ENCODE measurements at regions not wholly inside any gene's neighbourhood (a gene's known extent, or its start where the extent isn't known, plus 50 kb on each side); places are given as distances from the start of the nearest gene placed in this dataset.
"Not testable (repeated sequence)": the region's sequence is repeated elsewhere in the genome, so short reads cannot be mapped to it uniquely, and the experiment has no call there.

GRCh38 chr11:101277036-101277435 lies 147.4 kb upstream of the PGR start:
- ATAC-seq (ENCODE audit: low read depth): no peak
- H3K4me1 Mint-ChIP-seq: no peaks in the 10 kb centered on the region
- no peak for DNase-seq
- POLR2A ChIA-PET: no interaction called here
- H3K36me3 Mint-ChIP-seq: no peaks in the 10 kb centered on the region
- H3K27me3 Mint-ChIP-seq: no peaks in the 10 kb centered on the region
- H3K27ac Mint-ChIP-seq: no peak overlapping the region
- H3K4me3 Mint-ChIP-seq: no peak overlapping the region
- peaks cover 3% of the 10 kb centered on the region for H3K9me3 Mint-ChIP-seq

GRCh38 chr11:101269990-101270660 lies 140.5 kb upstream of the PGR start:
- POLR2A ChIA-PET: no interaction called here
- ATAC-seq (ENCODE audit: low read depth): no peak
- H3K27ac Mint-ChIP-seq: no peak overlapping the region

GRCh38 chr11:101269390-101269789 lies 139.8 kb upstream of the PGR start:
- H3K36me3 Mint-ChIP-seq: no peaks in the 10 kb centered on the region
- H3K27ac Mint-ChIP-seq: no peak overlapping the region
- H3K9me3 Mint-ChIP-seq: peaks cover 2% of the 10 kb centered on the region
- no peaks in the 10 kb centered on the region for H3K4me1 Mint-ChIP-seq
- POLR2A ChIA-PET: no interaction called here
- H3K27me3 Mint-ChIP-seq: no peaks in the 10 kb centered on the region
- ATAC-seq (ENCODE audit: low read depth): no peak
- no peak overlapping the region for H3K4me3 Mint-ChIP-seq
- no peak for DNase-seq

More at GRCh38 chr11:101269990-101270660, 140.5 kb upstream of the PGR start:
- Mint-ChIP-seq H3K4me1 (no peaks in the 10 kb centered on the region), H3K9me3 (peaks cover 2% of the 10 kb centered on the region), H3K4me3 (no peak overlapping the region), H3K36me3 (no peaks in the 10 kb centered on the region), H3K27me3 (no peaks in the 10 kb centered on the region)
- no peak for DNase-seq

GRCh38 chr11:101267654-101268053 lies 138.0 kb upstream of the PGR start:
- Mint-ChIP-seq H3K27me3 (no peaks in the 10 kb centered on the region), H3K27ac (no peak overlapping the region), H3K36me3 (no peaks in the 10 kb centered on the region), H3K9me3 (peaks cover 2% of the 10 kb centered on the region), H3K4me1 (no peaks in the 10 kb centered on the region), H3K4me3 (no peak overlapping the region)
- DNase-seq (no peak), ATAC-seq (ENCODE audit: low read depth) (no peak)
- POLR2A ChIA-PET: no interaction called here

GRCh38 chr11:101264306-101264705 lies 134.7 kb upstream of the PGR start:
- POLR2A ChIA-PET: interaction anchor here (0.6 kb wide), 1 partner anchor 722 kb away, joined by 7 read pairs; no protein-coding TSS in a partner anchor
- Mint-ChIP-seq H3K9me3 (peaks cover 2% of the 10 kb centered on the region), H3K4me1 (no peaks in the 10 kb centered on the region), H3K36me3 (no peaks in the 10 kb centered on the region), H3K27ac (no peak overlapping the region), H3K27me3 (no peaks in the 10 kb centered on the region), H3K4me3 (no peak overlapping the region)
- DNase-seq (no peak), ATAC-seq (ENCODE audit: low read depth) (no peak)

GRCh38 chr11:101262995-101263394 lies 133.4 kb upstream of the PGR start:
- POLR2A ChIA-PET: no interaction called here
- H3K36me3 Mint-ChIP-seq: no peaks in the 10 kb centered on the region

GRCh38 chr11:101262258-101262657 lies 132.6 kb upstream of the PGR start:
- Mint-ChIP-seq H3K27me3 (no peaks in the 10 kb centered on the region), H3K27ac (no peak overlapping the region), H3K9me3 (peaks cover 2% of the 10 kb centered on the region), H3K4me1 (no peaks in the 10 kb centered on the region), H3K4me3 (no peak overlapping the region), H3K36me3 (no peaks in the 10 kb centered on the region)
- POLR2A ChIA-PET: no interaction called here
- DNase-seq: no peak
- no peak for ATAC-seq (ENCODE audit: low read depth)

More at GRCh38 chr11:101262995-101263394, 133.4 kb upstream of the PGR start:
- no peak for ATAC-seq (ENCODE audit: low read depth)
- Mint-ChIP-seq H3K27me3 (no peaks in the 10 kb centered on the region), H3K27ac (no peak overlapping the region), H3K4me3 (no peak overlapping the region), H3K4me1 (no peaks in the 10 kb centered on the region), H3K9me3 (peaks cover 2% of the 10 kb centered on the region)
- DNase-seq: no peak

- Mint-ChIP-seq H3K4me1 (no peaks in the 10 kb centered on the region), H3K36me3 (no peaks in the 10 kb centered on the region), H3K9me3 (no peaks in the 10 kb centered on the region), H3K27me3 (no peaks in the 10 kb centered on the region), H3K27ac (no peak overlapping the region), H3K4me3 (no peak overlapping the region)
- POLR2A ChIA-PET: no interaction called here
- ATAC-seq (ENCODE audit: low read depth): no peak
- DNase-seq: no peak
Observed at GRCh38 chr11:101255036-101255435, 125.4 kb upstream of the PGR start.

- Mint-ChIP-seq H3K4me3 (no peak overlapping the region), H3K4me1 (no peaks in the 10 kb centered on the region), H3K27me3 (no peaks in the 10 kb centered on the region), H3K36me3 (no peaks in the 10 kb centered on the region), H3K9me3 (no peaks in the 10 kb centered on the region), H3K27ac (no peak overlapping the region)
- POLR2A ChIA-PET: no interaction called here
- DNase-seq (no peak), ATAC-seq (ENCODE audit: low read depth) (no peak)
Observed at GRCh38 chr11:101254037-101254436, 124.4 kb upstream of the PGR start.

GRCh38 chr11:101245635-101246034 lies 116.0 kb upstream of the PGR start:
- H3K36me3 Mint-ChIP-seq; H3K9me3 Mint-ChIP-seq; H3K4me1 Mint-ChIP-seq; DNase-seq; H3K27me3 Mint-ChIP-seq; H3K4me3 Mint-ChIP-seq; POLR2A ChIA-PET; H3K27ac Mint-ChIP-seq; ATAC-seq (ENCODE audit: low read depth): not testable (repeated sequence)

GRCh38 chr11:101245081-101245480 lies 115.5 kb upstream of the PGR start:
- H3K4me3 Mint-ChIP-seq; POLR2A ChIA-PET; ATAC-seq (ENCODE audit: low read depth); H3K4me1 Mint-ChIP-seq; DNase-seq; H3K27me3 Mint-ChIP-seq; H3K9me3 Mint-ChIP-seq; H3K36me3 Mint-ChIP-seq; H3K27ac Mint-ChIP-seq: not testable (repeated sequence)

GRCh38 chr11:101241160-101241795 lies 111.7 kb upstream of the PGR start:
- Mint-ChIP-seq H3K4me1 (no peaks in the 10 kb centered on the region), H3K36me3 (no peaks in the 10 kb centered on the region)
- POLR2A ChIA-PET: no interaction called here

GRCh38 chr11:101231207-101231834 lies 101.7 kb upstream of the PGR start:
- H3K36me3 Mint-ChIP-seq; H3K9me3 Mint-ChIP-seq; ATAC-seq (ENCODE audit: low read depth); DNase-seq; H3K4me3 Mint-ChIP-seq; H3K4me1 Mint-ChIP-seq; POLR2A ChIA-PET; H3K27me3 Mint-ChIP-seq; H3K27ac Mint-ChIP-seq: not testable (repeated sequence)

More at GRCh38 chr11:101241160-101241795, 111.7 kb upstream of the PGR start:
- Mint-ChIP-seq H3K9me3 (peaks cover 2% of the 10 kb centered on the region), H3K4me3 (no peak overlapping the region), H3K27ac (no peak overlapping the region), H3K27me3 (no peaks in the 10 kb centered on the region)
- DNase-seq (no peak), ATAC-seq (ENCODE audit: low read depth) (no peak)

GRCh38 chr11:101226617-101227016 lies 97.0 kb upstream of the PGR start:
- H3K27ac Mint-ChIP-seq: no peak overlapping the region
- H3K4me3 Mint-ChIP-seq: no peak overlapping the region
- peaks cover 8% of the 10 kb centered on the region for H3K9me3 Mint-ChIP-seq
- H3K27me3 Mint-ChIP-seq: no peaks in the 10 kb centered on the region
- POLR2A ChIA-PET: no interaction called here
- DNase-seq: no peak
- H3K36me3 Mint-ChIP-seq: no peaks in the 10 kb centered on the region
- ATAC-seq (ENCODE audit: low read depth): no peak
- H3K4me1 Mint-ChIP-seq: no peaks in the 10 kb centered on the region
